IPS-18a (cell line): ENCODE measurements at regions not wholly inside any gene's neighbourhood (a gene's known extent, or its start where the extent isn't known, plus 50 kb on each side); places are given as distances from the start of the nearest gene placed in this dataset.
"Not testable (repeated sequence)": the region's sequence is repeated elsewhere in the genome, so short reads cannot be mapped to it uniquely, and the experiment has no call there.

Experiments
- H3K27ac ChIP-seq: one replicate; pipeline ENCODE4 v1.5.1; 2013; ENCODE audit warnings: low read length
- H3K27me3 ChIP-seq: one replicate; pipeline ENCODE4 v1.6.1; 2013; ENCODE audit warnings: mild to moderate bottlenecking, low read length; ENCODE audit not compliant: control insufficient read depth, insufficient read depth
- H3K36me3 ChIP-seq: one replicate; pipeline ENCODE4 v1.6.1; 2013; ENCODE audit warnings: low read depth, low read length; ENCODE audit not compliant: control insufficient read depth
- H3K4me1 ChIP-seq: one replicate; pipeline ENCODE4 v1.6.1; 2013; ENCODE audit warnings: low read depth, low read length; ENCODE audit not compliant: control insufficient read depth
- H3K4me3 ChIP-seq: one replicate; pipeline ENCODE4 v1.5.1; 2013; ENCODE audit warnings: low read length
- H3K9ac ChIP-seq: one replicate; pipeline ENCODE4 v1.6.1; 2013; ENCODE audit warnings: mild to moderate bottlenecking, low read length, moderate library complexity
- H3K9me3 ChIP-seq: one replicate; pipeline ENCODE4 v1.6.1; 2013; ENCODE audit warnings: low read depth, low read length; ENCODE audit not compliant: control insufficient read depth

GRCh38 chr15:62275831-62276230, 110.7 kb upstream of the C2CD4B start:
- H3K9me3 ChIP-seq, result peaks cover 3% of the 10 kb centered on the region
- no peaks in the 10 kb centered on the region for H3K27me3 ChIP-seq
- no peak overlapping the region for H3K4me3 ChIP-seq
- no peak overlapping the region for H3K9ac ChIP-seq
- no peaks in the 10 kb centered on the region for H3K4me1 ChIP-seq
- H3K36me3 ChIP-seq, result no peaks in the 10 kb centered on the region
- H3K27ac ChIP-seq, result no peak overlapping the region

GRCh38 chr15:62277816-62278394, 112.8 kb upstream of the C2CD4B start:
- H3K4me1 ChIP-seq, result no peaks in the 10 kb centered on the region
- no peaks in the 10 kb centered on the region for H3K36me3 ChIP-seq
- H3K27me3 ChIP-seq, result no peaks in the 10 kb centered on the region
- H3K4me3 ChIP-seq, result no peak overlapping the region
- H3K27ac ChIP-seq, result no peak overlapping the region
- H3K9me3 ChIP-seq, result no peaks in the 10 kb centered on the region
- no peak overlapping the region for H3K9ac ChIP-seq

- no peak overlapping the region for H3K27ac ChIP-seq
- H3K4me3 ChIP-seq, result no peak overlapping the region
- H3K36me3 ChIP-seq, result no peaks in the 10 kb centered on the region
- no peaks in the 10 kb centered on the region for H3K4me1 ChIP-seq
- H3K27me3 ChIP-seq, result no peaks in the 10 kb centered on the region
- H3K9me3 ChIP-seq, result no peaks in the 10 kb centered on the region
- H3K9ac ChIP-seq, result no peak overlapping the region
Measured at GRCh38 chr15:62278534-62278933, 113.4 kb upstream of the C2CD4B start.

GRCh38 chr15:62279041-62279440, 114.0 kb upstream of the C2CD4B start:
- no peaks in the 10 kb centered on the region for H3K36me3 ChIP-seq
- H3K9me3 ChIP-seq, result no peaks in the 10 kb centered on the region
- no peaks in the 10 kb centered on the region for H3K27me3 ChIP-seq
- H3K9ac ChIP-seq, result no peak overlapping the region
- H3K4me1 ChIP-seq, result no peaks in the 10 kb centered on the region
- no peak overlapping the region for H3K27ac ChIP-seq
- H3K4me3 ChIP-seq, result no peak overlapping the region

GRCh38 chr15:62280625-62281024, 115.5 kb upstream of the C2CD4B start:
- Histone ChIP-seq H3K27me3 (no peaks in the 10 kb centered on the region), H3K9me3 (no peaks in the 10 kb centered on the region), H3K4me3 (no peak overlapping the region), H3K9ac (no peak overlapping the region), H3K4me1 (no peaks in the 10 kb centered on the region), H3K27ac (no peak overlapping the region), H3K36me3 (no peaks in the 10 kb centered on the region)

GRCh38 chr15:62281801-62282200, 116.7 kb upstream of the C2CD4B start:
- not testable (repeated sequence) for H3K27ac ChIP-seq, H3K4me3 ChIP-seq, H3K9ac ChIP-seq, H3K36me3 ChIP-seq, H3K4me1 ChIP-seq, H3K27me3 ChIP-seq, H3K9me3 ChIP-seq

GRCh38 chr15:62287066-62287857, 122.2 kb upstream of the C2CD4B start:
- no peaks in the 10 kb centered on the region for H3K9me3 ChIP-seq
- no peak overlapping the region for H3K27ac ChIP-seq

GRCh38 chr15:62288361-62289017, 123.4 kb upstream of the C2CD4B start:
- no peaks in the 10 kb centered on the region for H3K27me3 ChIP-seq
- no peaks in the 10 kb centered on the region for H3K9me3 ChIP-seq
- H3K4me3 ChIP-seq, result no peak overlapping the region
- H3K4me1 ChIP-seq, result peaks cover 10% of the 10 kb centered on the region
- no peaks in the 10 kb centered on the region for H3K36me3 ChIP-seq
- no peak overlapping the region for H3K9ac ChIP-seq
- no peak overlapping the region for H3K27ac ChIP-seq

More at GRCh38 chr15:62287066-62287857, 122.2 kb upstream of the C2CD4B start:
- Histone ChIP-seq H3K4me1 (peaks cover 10% of the 10 kb centered on the region), H3K9ac (no peak overlapping the region), H3K36me3 (no peaks in the 10 kb centered on the region), H3K27me3 (no peaks in the 10 kb centered on the region), H3K4me3 (no peak overlapping the region)

GRCh38 chr15:62291262-62291661, 126.2 kb upstream of the C2CD4B start:
- Histone ChIP-seq H3K9me3 (no peaks in the 10 kb centered on the region), H3K4me3 (no peak overlapping the region), H3K27ac (no peak overlapping the region), H3K27me3 (no peaks in the 10 kb centered on the region), H3K9ac (no peak overlapping the region), H3K4me1 (peaks cover 25% of the 10 kb centered on the region), H3K36me3 (no peaks in the 10 kb centered on the region)

GRCh38 chr15:62296756-62297507, 131.8 kb upstream of the C2CD4B start:
- no peak overlapping the region for H3K9ac ChIP-seq
- no peaks in the 10 kb centered on the region for H3K27me3 ChIP-seq
- H3K4me3 ChIP-seq, result no peak overlapping the region
- H3K36me3 ChIP-seq, result no peaks in the 10 kb centered on the region
- H3K4me1 ChIP-seq, result peaks cover 25% of the 10 kb centered on the region
- no peak overlapping the region for H3K27ac ChIP-seq
- H3K9me3 ChIP-seq, result no peaks in the 10 kb centered on the region

- H3K9ac ChIP-seq, result no peak overlapping the region
- no peaks in the 10 kb centered on the region for H3K9me3 ChIP-seq
- peaks cover 25% of the 10 kb centered on the region for H3K4me1 ChIP-seq
- no peak overlapping the region for H3K27ac ChIP-seq
- H3K4me3 ChIP-seq, result no peak overlapping the region
- no peaks in the 10 kb centered on the region for H3K36me3 ChIP-seq
- H3K27me3 ChIP-seq, result no peaks in the 10 kb centered on the region
Measured at GRCh38 chr15:62297522-62297921, 132.4 kb upstream of the C2CD4B start.
